SK-N-DZ (cell line): ENCODE measurements at regions not wholly inside any gene's neighbourhood (a gene's known extent, or its start where the extent isn't known, plus 50 kb on each side); places are given as distances from the start of the nearest gene placed in this dataset.
"Not testable (repeated sequence)": the region's sequence is repeated elsewhere in the genome, so short reads cannot be mapped to it uniquely, and the experiment has no call there.

Experiments used
- DNase-seq: peaks from one replicate; pipeline ENCODE4 v3.0.0-alpha.2; 2015; ENCODE audit warnings: low spot score

DNA sequence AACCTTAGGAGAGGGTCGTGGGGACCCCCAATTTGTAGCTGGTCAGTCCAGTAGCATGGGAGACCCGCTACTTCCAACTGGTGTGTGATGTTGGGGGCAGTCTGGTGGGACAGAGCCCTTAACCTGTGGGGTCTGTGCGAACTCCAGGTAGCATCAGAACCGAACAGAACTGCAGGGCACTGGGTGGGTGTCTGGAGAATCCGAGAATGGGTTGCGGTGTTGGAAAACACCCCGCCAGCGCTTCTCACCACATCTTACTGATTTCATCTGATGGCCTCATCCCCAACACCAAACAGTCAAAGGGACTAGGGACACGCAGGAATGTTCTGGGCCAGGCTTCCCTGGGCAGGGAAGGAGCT, 89.3 kb downstream of the KCNJ18 start:
- not testable (repeated sequence) for DNase-seq

GRCh38 chr17:21782107-21782506, 89.8 kb downstream of the KCNJ18 start:
- not testable (repeated sequence) for DNase-seq

GRCh38 chr17:21782604-21783003, 90.3 kb downstream of the KCNJ18 start:
- not testable (repeated sequence) for DNase-seq

GRCh38 chr17:21783017-21783416, 90.7 kb downstream of the KCNJ18 start:
- not testable (repeated sequence) for DNase-seq

GRCh38 chr17:21814272-21814671, 121.9 kb downstream of the KCNJ18 start:
- not testable (repeated sequence) for DNase-seq

DNA sequence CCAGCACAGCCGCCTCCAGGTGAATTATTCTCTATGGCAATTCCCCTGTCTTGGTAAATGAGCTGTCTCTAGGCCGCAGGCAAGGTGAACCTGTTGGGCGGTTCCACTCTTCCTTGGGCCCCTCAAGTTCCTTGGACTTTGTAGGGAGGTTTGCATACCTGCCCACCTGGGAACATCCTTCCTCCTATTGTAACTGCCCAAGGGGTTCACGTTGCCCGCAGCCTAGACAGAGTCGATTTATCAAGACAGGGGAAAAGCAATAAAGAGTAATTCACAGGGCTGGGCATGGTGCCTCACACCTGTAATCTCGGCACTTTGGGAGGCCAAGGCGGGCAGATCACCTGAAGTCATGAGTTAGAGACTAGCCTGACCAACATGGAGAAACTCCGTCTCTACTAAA, 122.5 kb downstream of the KCNJ18 start:
- DNase-seq, result peak; percentile 7

GRCh38 chr17:21815352-21816063, 123.2 kb downstream of the KCNJ18 start:
- no peak for DNase-seq

GRCh38 chr17:21816592-21817567, 124.6 kb downstream of the KCNJ18 start:
- peak; percentile 1 for DNase-seq

DNA sequence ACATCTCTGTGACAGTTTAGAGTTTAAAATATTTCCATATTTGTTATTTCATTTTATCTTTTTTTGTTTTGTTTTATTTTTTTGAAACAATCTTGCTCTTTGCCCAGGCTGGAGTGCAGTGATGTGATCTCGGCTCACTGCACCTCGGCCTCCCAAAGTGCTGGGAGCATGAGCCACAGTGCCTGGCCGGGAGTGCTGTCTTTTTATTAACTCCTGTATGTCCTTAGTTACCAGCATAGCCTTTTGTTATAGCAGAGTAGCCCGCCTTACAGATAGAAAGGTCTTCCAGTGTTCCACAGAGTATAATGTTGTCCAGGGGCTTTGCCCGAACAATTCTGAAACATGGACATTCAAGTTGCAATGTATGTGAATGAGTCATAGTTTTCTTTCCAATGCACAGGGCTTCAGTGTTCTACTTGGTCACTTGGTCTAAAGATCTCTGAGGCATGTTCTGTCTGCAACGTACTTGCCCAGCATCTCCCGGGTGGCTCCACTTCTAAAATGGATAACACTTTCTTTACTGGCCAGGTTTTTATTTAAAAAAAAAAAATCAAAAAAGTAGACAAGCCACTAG, 125.6 kb downstream of the KCNJ18 start:
- DNase-seq, result peak; percentile 4

DNA sequence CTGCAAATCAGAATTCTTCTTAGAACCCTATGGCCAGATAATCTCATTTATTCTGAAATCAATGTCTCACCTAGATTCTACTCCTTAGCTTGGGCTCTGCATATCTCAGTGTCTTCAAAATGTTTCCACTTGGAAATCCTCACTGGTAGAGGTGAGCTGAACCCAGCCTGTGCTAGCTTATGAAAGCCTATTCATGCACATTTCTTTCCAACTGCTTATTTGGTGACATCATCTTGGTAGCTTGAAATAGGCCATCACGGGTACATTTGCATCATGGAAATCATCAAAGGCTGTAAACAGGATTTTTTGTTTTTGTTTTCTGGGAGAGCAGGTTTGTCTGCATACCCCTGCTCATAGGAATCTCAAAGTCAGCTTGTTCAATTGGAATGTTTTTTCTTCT, 130.8 kb downstream of the KCNJ18 start:
- peak; percentile 1 for DNase-seq

- peak; percentile 0 for DNase-seq
Measured at GRCh38 chr17:21823643-21824042, 131.3 kb downstream of the KCNJ18 start.

DNA sequence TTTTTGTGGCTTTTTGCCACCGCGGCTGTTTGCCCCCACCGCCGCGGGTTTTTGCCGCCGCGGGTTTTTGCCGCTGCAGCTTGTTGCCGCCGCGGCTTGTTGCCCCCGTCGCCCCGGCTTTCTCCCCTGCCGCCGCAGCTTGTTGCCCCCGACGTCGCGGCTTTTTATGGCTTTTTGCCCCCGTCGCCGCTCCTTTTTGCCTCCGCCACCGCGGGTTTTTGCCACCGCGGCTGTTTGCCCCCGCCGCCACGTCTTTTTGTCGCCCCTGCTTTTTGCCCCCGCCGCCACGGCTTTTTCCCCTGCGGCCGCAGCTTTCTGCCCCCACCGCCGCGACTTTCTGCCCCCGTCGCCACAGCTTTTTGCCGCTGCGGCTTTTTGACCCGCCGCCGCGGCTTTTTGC, 149.5 kb downstream of the KCNJ18 start:
- DNase-seq, result no peak

DNA sequence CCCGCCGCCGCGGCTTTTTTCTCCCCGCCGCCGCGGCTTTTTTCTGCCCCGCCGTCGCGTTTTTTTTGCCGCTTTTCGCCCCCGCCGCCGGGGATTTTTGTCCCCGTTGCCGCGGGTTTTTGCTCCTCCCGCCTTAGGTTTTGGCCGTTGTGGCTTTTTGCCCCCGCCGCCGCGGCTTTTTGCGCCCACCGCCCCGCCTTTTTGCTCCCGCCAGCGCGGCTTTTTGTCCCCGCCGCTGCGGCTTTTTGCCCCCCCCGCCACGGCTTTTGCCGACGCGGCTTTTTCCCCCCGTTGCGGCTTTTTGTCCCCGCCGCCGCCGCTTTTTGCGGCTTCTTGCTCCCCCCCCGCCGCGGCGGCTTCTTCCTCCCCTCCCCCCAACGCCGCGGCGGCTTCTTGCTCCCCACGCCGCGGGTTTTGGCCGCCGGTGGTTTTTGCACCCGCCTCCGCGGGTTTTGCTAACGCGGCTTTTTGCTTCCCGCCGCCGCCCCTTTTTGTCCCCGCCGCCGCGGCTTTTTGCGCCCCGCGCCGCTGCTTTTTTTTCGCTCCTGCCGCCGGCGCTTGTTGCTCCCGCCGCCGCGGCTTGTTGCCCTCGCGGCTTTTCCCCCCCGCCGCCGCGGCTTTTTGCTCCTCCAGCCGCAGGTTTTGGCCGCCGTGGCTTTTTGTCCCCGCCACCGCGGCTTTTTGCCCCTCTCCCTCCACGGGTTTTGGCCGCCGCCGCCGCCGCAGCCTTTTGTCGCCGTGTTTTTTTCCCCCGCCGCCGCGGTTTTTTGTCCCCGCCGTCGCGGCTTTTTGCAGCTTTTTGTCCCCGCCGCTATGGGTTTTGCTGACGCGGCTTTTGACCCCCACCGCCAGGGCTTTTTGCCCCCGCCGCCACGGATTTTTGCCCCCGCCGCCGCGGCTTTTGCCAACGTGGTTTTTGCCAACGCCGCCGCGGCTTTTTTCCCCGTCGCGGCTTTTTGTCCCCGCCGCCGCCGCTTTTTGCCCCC, 150.3 kb downstream of the KCNJ18 start:
- no peak for DNase-seq

DNA sequence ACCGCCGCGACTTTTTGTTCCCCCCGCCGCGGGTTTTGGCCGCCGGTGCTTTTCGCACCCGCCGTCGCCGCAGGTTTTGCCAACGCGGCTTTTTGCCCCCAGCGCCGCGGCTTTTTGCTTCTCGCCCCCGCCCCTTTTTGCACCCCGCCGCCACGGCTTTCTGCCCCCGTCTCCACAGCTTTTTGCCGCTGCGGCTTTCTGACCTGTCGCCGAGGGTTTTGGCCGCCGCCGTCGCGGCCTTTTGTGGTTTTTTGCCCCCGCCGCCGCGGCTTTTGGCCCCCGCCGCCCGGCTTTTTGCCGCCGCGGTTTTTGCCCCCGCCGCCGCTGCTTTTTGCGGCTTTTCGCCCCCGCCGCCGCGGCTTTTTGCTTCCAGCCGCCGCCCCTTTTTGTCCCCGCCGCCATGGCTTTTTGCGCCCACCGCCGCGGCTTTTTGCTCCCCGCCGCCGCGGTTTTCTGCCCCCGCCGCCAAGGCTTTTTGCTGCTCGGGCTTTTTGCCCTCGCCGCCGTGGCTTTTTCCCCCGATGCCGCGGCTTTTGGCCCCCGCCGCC, 151.1 kb downstream of the KCNJ18 start:
- no peak for DNase-seq

- DNase-seq, result no peak
Measured at GRCh38 chr17:21843951-21844590, 151.7 kb downstream of the KCNJ18 start.

- DNase-seq, result not testable (repeated sequence)
Measured at GRCh38 chr17:21848510-21848909, 156.2 kb downstream of the KCNJ18 start.

DNA sequence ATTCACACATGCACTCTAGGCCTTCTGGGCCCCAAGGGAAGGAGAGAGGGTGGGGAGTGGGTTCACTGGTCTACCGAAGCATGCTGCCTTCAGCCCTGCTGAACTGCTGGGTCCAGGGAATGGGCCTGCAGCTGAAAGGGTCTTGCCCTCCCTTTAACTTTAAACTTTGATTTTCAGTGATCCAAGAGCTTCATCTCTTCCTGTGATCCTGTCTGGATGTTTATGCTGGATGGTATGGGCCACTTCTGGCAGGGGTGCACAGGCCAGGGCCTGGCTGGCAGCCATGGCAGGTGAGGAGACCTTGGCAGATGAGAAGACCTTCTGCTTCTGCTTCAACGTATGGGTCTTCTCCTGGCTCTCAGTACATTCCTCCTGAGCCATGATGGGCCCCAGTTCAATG, 156.7 kb downstream of the KCNJ18 start:
- DNase-seq, result not testable (repeated sequence)

GRCh38 chr17:21850614-21851013, 158.3 kb downstream of the KCNJ18 start:
- peak; percentile 1 for DNase-seq
